ELR (cell line): ENCODE measurements at regions not wholly inside any gene's neighbourhood (a gene's known extent, or its start where the extent isn't known, plus 50 kb on each side); places are given as distances from the start of the nearest gene placed in this dataset.

Source experiments
- DNase-seq: peaks from one replicate; pipeline ENCODE4 v3.0.0-alpha.2; 2015; ENCODE audit warnings: low read depth

DNA sequence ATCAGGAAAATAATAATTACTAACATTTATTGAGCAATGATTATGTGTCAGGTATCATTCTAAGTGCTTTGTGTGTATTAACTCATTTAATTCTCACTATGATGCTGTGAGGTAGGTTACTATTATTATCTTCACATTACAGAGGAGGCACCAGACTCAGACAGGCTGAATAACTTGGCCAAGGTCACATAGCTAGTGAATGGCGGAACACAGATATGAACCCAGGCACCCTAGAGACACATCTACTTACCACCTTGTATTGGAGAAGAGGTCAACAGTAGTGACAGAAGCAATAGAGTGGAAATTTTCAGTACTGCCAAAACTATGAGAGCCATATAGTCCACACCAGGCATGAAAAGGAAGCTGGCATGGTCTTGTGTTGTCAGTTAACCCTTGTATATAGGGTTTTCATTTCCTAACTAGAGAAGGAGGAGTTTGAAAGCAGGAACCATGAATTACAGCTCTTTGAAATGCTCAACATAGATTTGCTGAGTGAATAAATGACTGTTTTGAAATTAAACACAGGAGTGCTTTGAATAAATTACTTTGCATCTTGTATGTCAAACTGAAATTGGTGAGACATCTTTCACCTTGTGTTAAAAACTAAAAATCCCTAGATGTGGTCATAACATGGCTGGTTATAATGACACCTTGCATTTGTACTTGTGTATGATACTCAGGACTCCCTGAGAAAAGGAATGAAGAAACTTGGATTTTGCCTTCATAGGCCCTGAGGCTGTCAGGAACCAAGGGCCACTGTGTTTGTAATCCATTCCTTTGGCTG, 71.8 kb downstream of the RTL9 start:
- DNase-seq = no peak

DNA sequence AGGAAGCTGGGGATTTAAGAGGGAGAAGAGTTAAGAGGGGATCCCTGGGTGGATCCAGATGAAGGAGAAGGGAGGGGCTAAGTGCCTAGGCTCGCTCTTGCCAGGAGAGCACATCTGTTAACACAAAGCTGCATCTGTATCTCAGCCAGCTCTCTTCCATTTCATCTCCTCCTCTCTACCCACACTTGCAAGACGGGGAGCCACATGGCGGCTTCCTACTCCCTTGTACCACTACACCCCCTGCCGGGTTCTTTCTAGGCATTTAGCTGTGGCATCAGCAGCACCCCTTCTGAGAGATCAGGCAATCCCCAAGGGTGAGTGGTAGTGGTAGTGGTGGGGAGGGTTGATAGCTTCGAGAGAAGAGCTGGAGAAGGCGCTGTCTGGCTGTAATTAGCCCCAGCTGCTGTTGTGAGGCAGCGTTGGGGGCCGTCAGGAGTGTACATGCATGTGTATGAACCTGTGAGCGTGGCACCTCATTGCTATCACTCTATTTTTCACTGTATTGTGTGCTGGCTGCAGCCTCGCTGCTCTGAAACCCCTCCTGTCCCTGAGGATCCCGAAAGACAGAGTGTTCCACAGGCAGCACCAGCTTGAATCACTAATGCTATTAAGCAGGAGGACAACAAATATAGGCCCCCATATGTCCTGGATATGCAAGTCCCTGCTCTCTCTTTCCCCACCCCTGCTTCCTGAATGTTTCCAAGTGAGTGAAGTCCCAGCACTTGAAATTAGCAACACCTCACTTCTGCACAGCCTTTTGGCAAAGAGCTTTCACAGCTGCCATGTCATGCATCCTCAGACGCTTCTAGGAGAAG, 73.7 kb downstream of the RTL9 start:
- no peak for DNase-seq

DNA sequence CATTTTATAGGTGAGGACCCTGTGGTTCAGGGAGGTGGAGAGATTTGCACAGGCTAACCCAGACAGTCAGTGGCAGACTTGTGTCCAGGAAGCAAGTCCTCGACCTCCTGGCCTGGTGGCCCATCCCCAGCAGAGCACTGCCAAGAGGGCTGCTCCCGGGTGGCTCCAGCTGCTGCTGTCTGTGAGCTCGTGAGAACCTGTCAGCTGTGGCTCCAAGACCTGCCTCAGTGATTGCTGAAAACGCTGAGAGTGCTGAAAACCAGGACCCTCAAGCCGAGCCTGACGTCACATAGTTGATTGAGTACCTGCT, 74.2 kb downstream of the RTL9 start:
- no peak for DNase-seq

DNA sequence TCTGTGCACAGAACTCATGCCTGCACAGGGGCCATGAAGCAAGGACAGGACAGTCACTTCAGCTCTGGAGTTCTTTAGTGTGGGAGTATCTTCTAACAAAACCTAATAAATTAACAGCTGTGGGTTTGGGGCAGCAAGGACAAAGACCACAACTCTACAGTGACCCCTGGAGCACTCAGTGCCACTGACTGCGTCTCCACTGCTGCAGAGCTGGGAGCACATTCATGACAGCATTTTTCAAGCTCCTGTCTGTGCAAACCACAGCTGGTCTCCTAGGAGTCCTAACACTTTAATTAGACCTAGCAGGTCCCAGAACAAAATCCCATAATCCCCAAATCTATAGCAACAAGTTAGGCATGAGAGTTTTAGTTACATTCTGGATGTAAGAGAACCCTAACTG, 76.5 kb downstream of the RTL9 start:
- no peak for DNase-seq

DNA sequence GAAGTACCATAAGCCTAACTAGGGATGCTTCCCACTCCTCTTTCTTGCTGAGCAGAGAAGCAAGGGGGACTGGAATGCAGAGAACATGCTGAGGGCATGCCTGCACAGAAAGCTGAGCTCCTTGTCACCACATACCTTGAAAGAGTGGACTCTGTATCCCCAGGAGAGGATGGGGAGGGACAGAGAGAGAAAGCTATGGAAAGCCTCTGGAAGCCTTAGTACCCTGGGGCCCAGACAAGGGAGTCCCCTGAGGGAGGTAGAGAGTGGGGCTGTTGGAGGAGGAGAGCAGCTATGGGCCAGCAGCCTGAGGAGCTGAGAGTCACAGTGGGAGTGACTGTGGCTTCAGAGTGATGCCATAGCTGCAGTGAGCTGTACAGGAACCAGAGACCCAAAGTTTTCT, 77.9 kb downstream of the RTL9 start:
- DNase-seq = no peak

DNA sequence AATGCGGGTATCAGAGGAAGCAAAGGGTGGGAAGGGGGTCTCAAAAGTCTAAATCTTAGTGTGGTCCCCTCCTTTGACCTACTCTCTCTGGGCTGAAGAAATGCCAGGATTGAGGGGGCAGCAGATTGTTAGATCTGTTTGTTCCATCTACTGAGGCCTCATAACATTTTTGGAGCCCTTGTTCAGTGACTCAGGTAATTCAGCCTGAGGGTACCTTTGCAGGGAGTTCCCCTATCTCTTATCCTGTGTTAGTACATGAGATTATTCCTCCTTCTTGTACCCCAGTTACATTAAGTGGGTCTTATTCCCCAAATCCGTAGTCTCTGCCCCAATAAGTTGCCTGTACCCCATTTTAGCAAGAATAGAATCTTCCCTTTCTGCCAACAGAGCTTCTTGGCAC, 79.0 kb downstream of the RTL9 start:
- DNase-seq = no peak

- DNase-seq = no peak
Measured at GRCh38 chrX:110440016-110440805, 81.6 kb downstream of the RTL9 start.

DNA sequence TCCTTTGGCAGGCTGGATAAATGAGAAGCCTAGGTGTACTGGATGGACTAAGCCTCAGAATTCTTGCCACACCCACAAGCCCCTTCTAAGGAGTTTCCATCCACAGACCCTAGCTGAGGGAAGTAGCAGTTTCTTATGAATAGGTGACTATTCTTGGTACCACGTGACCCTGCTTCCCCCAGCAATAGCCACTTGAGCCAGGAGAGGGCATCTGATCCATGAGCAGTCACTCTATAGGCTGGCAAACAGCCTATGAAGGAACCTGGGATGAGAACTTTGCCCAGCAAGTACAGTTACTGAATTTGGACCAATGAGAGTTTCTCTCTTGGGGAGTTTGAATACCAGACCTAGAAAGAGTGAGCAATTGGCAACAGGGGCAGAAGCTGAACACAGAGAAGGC, 84.0 kb downstream of the RTL9 start:
- DNase-seq = peak; percentile 71

DNA sequence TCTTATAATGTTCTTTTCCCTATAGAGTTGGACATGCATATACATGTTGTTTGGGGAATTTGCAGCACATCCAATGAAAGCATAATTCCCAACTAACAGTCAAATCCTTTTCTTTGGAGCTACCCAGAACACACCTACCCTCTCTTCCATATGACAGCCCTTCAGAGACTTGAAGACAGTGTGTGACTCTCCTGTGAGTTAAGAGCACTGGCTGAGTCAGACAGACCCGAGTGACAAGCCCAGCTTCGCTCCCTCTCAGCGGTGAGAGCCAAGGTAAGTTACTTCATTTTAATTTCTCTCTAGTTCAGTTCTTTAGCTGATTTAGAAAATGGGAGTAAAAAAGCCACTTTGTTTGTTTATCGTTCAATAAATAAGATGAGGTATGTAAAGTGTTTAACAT, 86.3 kb downstream of the RTL9 start:
- no peak for DNase-seq

GRCh38 chrX:110448459-110448858, 89.8 kb downstream of the RTL9 start:
- DNase-seq = no peak

GRCh38 chrX:110449312-110449711, 90.7 kb downstream of the RTL9 start:
- DNase-seq = no peak

DNA sequence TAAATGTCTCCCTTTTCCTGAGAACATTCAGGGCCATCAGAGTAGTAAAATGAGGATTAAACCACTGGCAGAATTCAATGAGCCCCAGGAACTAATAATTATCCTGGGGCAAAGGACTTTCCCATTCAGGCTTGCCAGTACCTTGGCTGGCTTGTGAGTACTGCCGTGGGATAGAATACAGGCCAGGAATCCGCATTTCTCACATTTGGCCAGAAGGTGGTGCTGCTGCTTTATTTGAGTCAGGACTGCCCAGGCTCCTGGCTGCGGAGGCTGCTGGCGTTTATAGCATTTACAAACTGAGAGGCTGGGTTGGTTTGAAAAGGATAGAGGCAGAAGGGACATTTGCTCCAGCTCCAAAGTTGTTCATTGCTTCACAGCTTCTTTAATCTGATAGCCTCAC, 91.4 kb downstream of the RTL9 start:
- peak; percentile 70 for DNase-seq

DNA sequence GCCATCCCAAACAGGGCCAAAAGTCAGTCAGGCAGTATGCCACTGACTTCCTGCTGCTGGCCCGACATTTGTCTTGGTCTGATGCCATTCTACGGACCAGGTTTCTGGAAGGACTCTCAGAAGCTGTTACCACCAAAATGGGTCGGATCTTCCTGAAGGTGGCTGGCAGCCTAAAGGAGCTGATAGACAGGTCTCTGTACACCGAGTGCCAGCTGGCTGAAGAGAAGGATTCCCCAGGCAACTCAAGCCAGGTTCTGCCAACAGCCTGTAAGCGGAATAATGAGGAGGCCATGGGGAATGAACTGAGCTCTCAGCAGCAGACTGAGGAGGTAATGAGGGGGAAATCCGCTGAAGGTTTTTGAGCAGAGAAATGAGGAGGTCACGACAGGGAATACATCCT, 95.7 kb downstream of the RTL9 start:
- DNase-seq = no peak

DNA sequence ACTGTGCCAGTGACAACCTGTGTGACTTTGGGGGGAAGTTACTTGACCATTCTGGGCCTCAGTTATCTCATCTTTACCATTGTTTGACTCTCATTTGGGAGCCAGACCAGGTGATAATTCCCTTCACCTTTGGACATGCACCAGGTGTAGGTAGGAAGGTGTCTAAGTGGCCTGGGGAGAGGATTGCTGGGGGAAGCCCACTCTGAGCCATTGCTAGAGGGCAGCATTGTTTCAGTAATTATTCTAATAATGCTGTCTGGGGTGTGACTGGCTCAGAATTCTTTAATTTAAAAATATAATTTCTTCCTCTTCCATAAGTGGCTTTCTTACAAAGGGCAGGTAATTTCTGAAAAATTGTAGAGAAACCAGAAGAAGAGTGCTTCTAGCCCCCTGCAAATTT, 104.3 kb downstream of the RTL9 start:
- peak; percentile 36 for DNase-seq

GRCh38 chrX:110466790-110467189, 108.1 kb downstream of the RTL9 start:
- DNase-seq = no peak

GRCh38 chrX:110472265-110472664, 113.6 kb downstream of the RTL9 start:
- no peak for DNase-seq

GRCh38 chrX:110477593-110478228, 119.1 kb downstream of the RTL9 start:
- DNase-seq = peak; percentile 25

DNA sequence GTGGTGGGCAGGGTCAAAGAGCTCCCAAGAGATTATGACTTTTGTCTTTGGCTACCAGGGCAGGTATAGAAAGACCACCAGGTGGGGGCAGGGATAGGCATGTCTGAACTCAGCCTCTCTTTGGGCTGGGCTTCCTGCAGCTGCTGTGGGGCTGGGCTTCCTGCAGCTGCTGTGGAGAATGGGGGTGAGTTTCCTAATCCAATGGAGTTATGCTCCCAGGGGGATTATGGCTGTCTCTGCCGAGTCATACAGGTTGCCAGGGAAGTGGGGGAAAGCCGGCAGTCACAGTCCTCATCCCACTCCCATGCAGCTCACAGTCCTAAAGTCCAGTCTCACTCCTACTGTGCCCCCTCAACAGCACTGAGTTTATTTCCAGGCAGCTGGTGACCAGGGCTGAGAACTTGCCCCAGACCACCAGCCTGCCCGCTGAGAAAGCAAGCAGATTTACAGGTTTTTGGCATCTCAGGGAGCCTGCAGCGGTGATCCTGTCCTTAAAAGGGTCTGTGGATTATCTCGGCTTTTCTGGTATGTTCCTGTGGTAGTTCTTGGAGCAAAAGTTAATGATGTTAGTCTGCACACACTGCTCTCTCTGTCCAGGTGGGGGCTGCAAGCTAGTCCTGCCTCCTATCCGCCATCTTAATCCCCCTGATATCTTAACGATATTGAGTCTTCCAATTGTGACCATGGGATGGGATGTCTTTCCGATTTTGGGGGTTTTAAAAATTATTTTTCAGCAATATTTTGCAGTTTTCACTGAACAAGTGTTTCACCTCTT, 133.4 kb downstream of the RTL9 start:
- DNase-seq = no peak

GRCh38 chrX:110504947-110505346, 146.3 kb downstream of the RTL9 start:
- DNase-seq = no peak

DNA sequence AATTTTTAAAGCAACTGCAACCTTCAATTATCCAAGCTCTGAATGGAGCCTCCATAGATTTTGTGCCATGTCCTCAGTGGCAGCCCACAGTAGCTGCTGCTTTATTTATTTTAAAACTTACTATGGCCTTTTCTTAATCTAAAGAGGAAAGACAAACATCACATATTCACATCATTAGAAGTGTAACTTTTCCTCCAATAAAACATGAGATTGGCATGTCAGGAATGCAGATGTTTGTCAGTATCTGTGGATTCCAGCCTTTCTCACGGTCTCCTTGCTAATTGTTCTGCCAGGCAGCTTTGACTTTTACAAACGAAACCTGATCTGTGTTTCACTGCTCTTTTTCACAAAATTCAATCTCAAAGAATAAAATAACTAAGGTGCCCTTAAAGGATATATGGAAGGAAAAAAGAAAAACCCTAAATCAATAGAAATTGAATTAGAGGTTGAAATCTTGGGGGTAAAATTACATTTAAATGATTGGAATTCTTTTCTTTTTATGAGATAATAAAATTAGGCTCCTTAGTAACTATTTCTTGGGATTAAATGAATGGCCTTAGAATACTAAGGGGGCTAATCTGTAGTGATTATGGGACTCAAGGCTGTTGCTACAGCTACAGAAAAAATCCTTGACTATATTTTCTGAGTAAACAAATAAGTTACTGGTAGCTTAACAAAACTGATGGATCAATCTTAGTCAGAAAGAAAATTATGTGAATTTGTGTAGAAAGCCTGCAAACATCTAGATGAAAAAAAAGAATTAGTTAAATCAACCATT, 151.3 kb downstream of the RTL9 start:
- peak; percentile 42 for DNase-seq

DNA sequence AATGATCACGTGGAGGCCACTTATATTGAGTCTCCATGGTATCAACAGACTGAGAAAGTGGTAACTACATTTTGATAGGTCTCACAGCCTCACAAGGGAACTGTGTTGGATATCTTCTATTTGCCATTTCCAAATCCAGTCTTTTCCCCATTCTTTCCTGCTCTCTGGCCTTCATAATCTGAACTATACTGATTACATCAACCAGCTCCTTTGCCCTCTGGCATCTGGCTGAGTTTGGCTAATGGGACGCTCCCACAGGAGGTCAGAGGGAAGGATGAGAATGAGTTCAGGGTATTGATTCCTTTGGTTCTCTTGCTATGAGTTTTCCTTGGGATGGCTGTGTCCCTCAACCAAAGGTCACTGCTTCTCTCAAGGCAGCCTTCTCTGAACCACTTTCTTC, 152.6 kb downstream of the RTL9 start:
- no peak for DNase-seq
